Small intestine (tissue), 7 donors: ENCODE measurements at regions not wholly inside any gene's neighbourhood (a gene's known extent, or its start where the extent isn't known, plus 50 kb on each side); places are given as distances from the start of the nearest gene placed in this dataset.
"Not testable (repeated sequence)": the region's sequence is repeated elsewhere in the genome, so short reads cannot be mapped to it uniquely, and the experiment has no call there.

ENCODE experiments used
- DNase-seq, 2 donors: peaks; one replicate each; pipeline versions ENCODE4 v3.0.0 to v3.0.0-alpha.2; 2013
- FAIRE-seq: peaks from 2 replicates; lab custom pipeline; 2012; peaks lifted over from hg19 to GRCh38; lab: Jason Lieb, UNC
- H3K27ac ChIP-seq, 3 donors: one replicate each; pipeline ENCODE4 v1.5.1; 2013; ENCODE audit warnings: low read length in 2 of 3, mild to moderate bottlenecking in 2 of 3, control low read depth in 1 of 3, inconsistent platforms in 1 of 3, low read depth in 1 of 3, moderate library complexity in 1 of 3
- H3K27me3 ChIP-seq, 3 donors: one replicate each; pipeline ENCODE4 v1.6.1; 2013; ENCODE audit warnings: low read length in 3 of 3, inconsistent platforms in 1 of 3; ENCODE audit not compliant: control insufficient read depth in 3 of 3, insufficient read depth in 3 of 3
- H3K36me3 ChIP-seq, 3 donors: one replicate each; pipeline ENCODE4 v1.6.1; 2013; ENCODE audit warnings: low read length in 3 of 3, inconsistent platforms in 1 of 3, low read depth in 1 of 3, mild to moderate bottlenecking in 1 of 3, moderate library complexity in 1 of 3; ENCODE audit not compliant: control insufficient read depth in 3 of 3, insufficient read depth in 2 of 3
- H3K4me1 ChIP-seq, 3 donors: one replicate each; pipeline ENCODE4 v1.6.1; 2013; ENCODE audit warnings: low read length in 2 of 3, inconsistent platforms in 1 of 3, low read depth in 1 of 3, mild to moderate bottlenecking in 1 of 3, moderate library complexity in 1 of 3; ENCODE audit not compliant: control insufficient read depth in 3 of 3, insufficient read depth in 2 of 3
- H3K4me3 ChIP-seq, 3 donors: one replicate each; pipeline ENCODE4 v1.5.1; 2013; ENCODE audit warnings: low read length in 3 of 3, control low read depth in 1 of 3, inconsistent platforms in 1 of 3, low read depth in 1 of 3, mild to moderate bottlenecking in 1 of 3, moderate library complexity in 1 of 3
- H3K9me3 ChIP-seq, 2 donors: one replicate each; pipeline ENCODE4 v1.6.1; 2013; ENCODE audit warnings: low read depth in 1 of 2, low read length in 1 of 2; ENCODE audit not compliant: control insufficient read depth in 2 of 2, insufficient read depth in 1 of 2
- WGBS, 3 donors: extraction: QIAGEN DNeasy Blood & Tissue Kit; methylation state at CpG; one replicate each; pipeline ENCODE4 v1.1.7; 2013; 5-methylcytosine and 5-hydroxymethylcytosine counted together
- donor health status: healthy with polysubstance abuse.
- donor health status: control.
- donor health status: control.
- donor health status: Bipolar disorder and iron deficiency.
- donor health status: healthy.

- Histone ChIP-seq H3K27ac (no peak overlapping the region), H3K4me3 (no peak overlapping the region), H3K27me3 (no peaks in the 10 kb centered on the region), H3K36me3 (no peaks in the 10 kb centered on the region), H3K4me1 (no peaks in the 10 kb centered on the region), H3K9me3 (no peaks in the 10 kb centered on the region)
- FAIRE-seq (no peak), DNase-seq (no peak)
- WGBS, 3 donors = 57 to 66% (median 64%) methylated on average over 2 of the region's 2 CpGs
Measured at GRCh38 chr2:82340578-82341053, 2036.1 kb upstream of the LRRTM1 start.

DNA sequence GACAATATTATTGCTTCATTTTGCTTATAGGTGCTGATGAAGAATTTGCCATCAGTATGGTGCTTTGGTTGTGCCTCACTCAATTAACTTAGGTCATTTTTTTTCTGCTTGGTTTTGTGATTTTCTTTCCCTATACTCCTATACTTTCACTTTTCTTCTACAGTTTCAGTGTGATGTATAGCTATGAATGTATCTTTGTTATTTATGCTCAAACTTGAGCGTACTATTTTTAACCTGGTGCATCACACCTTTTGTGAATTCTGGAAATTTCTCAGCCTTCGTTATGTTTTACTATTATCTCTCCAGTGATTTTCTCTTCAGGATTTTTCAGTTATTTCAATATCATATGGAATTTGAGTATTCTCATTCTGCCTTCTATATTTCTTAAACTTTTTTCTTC is 2035.3 kb upstream of the LRRTM1 start:
- no peaks in the 10 kb centered on the region for H3K27me3 ChIP-seq
- H3K4me3 ChIP-seq = no peak overlapping the region
- no peaks in the 10 kb centered on the region for H3K4me1 ChIP-seq
- H3K27ac ChIP-seq = no peak overlapping the region
- no peak for DNase-seq
- H3K36me3 ChIP-seq = no peaks in the 10 kb centered on the region
- WGBS, 3 donors = 59 to 88% (median 82%) methylated on average over 2 of the region's 2 CpGs
- FAIRE-seq = no peak
- H3K9me3 ChIP-seq = no peaks in the 10 kb centered on the region

DNA sequence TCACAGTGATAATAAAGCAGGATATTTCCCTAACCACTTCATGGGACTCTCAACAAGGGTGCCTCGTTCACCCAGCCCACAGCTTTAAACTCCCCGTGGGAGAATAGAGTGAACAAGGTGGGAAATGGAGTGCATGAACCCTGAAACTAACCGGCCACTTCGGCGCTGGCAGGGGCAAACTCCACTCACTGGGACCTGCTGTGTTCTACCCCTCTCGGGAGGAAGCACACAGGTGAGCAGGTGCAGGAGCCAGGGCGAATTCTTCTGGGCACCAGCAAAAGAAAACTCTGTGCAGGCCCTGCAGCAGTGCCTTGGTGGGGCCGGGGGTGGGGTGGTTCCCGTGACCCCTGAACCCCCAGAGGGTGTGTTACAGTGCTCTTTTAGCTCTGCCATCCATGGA is 2029.1 kb upstream of the LRRTM1 start:
- no peak for FAIRE-seq
- no peaks in the 10 kb centered on the region for H3K27me3 ChIP-seq
- H3K4me1 ChIP-seq = no peaks in the 10 kb centered on the region
- H3K36me3 ChIP-seq = no peaks in the 10 kb centered on the region
- no peaks in the 10 kb centered on the region for H3K9me3 ChIP-seq
- DNase-seq = no peak
- no peak overlapping the region for H3K4me3 ChIP-seq
- H3K27ac ChIP-seq = no peak overlapping the region
- WGBS, 3 donors = 50 to 75% (median 60%) methylated on average over 9 of the region's 9 CpGs

- Histone ChIP-seq H3K4me1 (no peaks in the 10 kb centered on the region), H3K36me3 (no peaks in the 10 kb centered on the region), H3K27me3 (no peaks in the 10 kb centered on the region), H3K27ac (no peak overlapping the region), H3K4me3 (no peak overlapping the region), H3K9me3 (no peaks in the 10 kb centered on the region)
- DNase-seq = no peak
- FAIRE-seq = no peak
- 55 to 70% (median 55%) methylated on average over 2 of the region's 2 CpGs for WGBS, 3 donors
Measured at GRCh38 chr2:82330155-82330554, 2025.6 kb upstream of the LRRTM1 start.

DNA sequence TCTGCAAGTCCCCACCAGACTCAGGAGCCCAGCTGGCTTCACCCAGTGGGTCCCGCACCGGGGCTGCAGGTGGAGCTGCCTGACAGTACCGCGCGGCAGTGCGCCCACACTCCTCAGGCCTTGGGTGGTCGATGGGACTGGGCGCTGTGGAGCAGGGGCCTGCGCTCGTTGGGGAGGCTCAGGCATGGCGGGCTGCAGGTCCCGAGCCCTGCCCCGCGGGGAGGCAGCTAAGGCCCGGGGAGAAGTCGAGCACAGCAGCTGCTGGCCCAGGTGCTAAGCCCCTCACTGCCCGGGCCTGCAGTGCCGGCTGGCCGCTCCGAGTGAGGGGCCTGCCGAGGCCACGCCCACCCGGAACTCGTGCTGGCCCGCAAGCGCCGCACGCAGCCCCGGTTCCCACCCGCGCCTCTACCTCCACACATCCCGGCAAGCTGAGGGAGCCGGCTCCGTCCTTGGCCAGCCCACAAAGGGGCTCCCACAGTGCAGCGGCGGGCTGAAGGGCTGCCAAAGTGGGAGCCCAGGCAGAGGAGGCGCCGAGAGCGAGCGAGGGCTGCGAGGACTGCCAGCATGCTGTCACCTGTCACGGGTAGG is 2021.7 kb upstream of the LRRTM1 start:
- DNase-seq = not testable (repeated sequence)

DNA sequence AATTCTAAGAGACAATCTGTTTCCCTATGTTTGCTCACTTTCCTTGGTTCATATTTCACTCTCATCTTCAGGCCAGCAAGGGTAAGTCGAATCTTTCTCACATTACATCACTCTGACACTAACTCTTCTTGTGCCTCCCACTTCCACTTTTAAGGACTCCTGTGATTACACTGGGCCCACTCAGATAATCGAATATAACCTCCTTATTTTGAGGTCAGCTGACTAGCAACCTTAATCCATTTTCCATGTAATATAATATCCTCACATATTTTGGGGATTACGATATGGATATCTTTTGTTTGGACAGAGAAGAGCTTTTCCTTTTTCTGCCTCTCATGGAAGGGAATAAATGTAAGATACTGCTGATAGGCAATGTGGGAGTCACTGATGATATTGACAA is 2015.7 kb upstream of the LRRTM1 start:
- Histone ChIP-seq H3K4me1 (no peaks in the 10 kb centered on the region), H3K36me3 (no peaks in the 10 kb centered on the region), H3K27ac (no peak overlapping the region), H3K9me3 (no peaks in the 10 kb centered on the region), H3K27me3 (no peaks in the 10 kb centered on the region), H3K4me3 (no peak overlapping the region)
- no peak for FAIRE-seq
- DNase-seq = no peak
- WGBS, 3 donors = 70 to 78% (median 76%) methylated on average over 3 of the region's 3 CpGs

More for the DNA sequence above, 2021.7 kb upstream of the LRRTM1 start:
- not testable (repeated sequence) for H3K4me1 ChIP-seq, H3K9me3 ChIP-seq, H3K36me3 ChIP-seq, H3K4me3 ChIP-seq, FAIRE-seq, H3K27me3 ChIP-seq, H3K27ac ChIP-seq
- WGBS, 3 donors = 94 to 97% (median 96%) methylated on average over 35 to 42 of the region's 42 CpGs

- H3K27me3 ChIP-seq = no peaks in the 10 kb centered on the region
- H3K36me3 ChIP-seq = no peaks in the 10 kb centered on the region
- H3K27ac ChIP-seq = no peak overlapping the region
- FAIRE-seq = no peak
- H3K4me3 ChIP-seq = no peak overlapping the region
- DNase-seq = no peak
- H3K4me1 ChIP-seq = no peaks in the 10 kb centered on the region
- 7 to 32% (median 22%) methylated on average over 4 of the region's 4 CpGs for WGBS, 3 donors
- H3K9me3 ChIP-seq = no peaks in the 10 kb centered on the region
Measured at GRCh38 chr2:82317012-82317411, 2012.5 kb upstream of the LRRTM1 start.

DNA sequence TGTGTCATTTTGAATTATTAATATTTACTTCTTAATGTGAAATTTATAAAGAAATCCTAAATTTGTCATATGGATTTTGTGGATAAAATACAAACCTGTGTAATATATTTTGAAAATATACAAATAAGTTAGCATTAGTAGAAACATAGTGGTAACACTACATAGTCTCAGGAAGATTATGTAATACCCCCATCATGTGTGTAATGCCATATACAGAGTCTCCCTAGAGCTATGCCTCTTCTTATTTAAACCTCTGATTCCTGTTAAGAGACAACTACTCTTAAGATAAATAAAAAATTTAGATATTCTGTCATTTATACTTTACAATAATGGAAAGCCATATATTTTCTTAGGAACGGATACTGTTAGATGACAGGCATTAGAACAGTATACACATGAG is 2012.0 kb upstream of the LRRTM1 start:
- FAIRE-seq (peak; percentile 51), DNase-seq (no peak)
- Histone ChIP-seq H3K27me3 (no peaks in the 10 kb centered on the region), H3K4me1 (no peaks in the 10 kb centered on the region), H3K27ac (no peak overlapping the region), H3K36me3 (no peaks in the 10 kb centered on the region), H3K4me3 (no peak overlapping the region), H3K9me3 (no peaks in the 10 kb centered on the region)
- WGBS, 3 donors = 24 to 39% (median 36%) methylated on average over 1 of the region's 1 CpG
